ENCODE measurements at regions not wholly inside any gene's neighbourhood (a gene's known extent, or its start where the extent isn't known, plus 50 kb on each side); places are given as distances from the start of the nearest gene placed in this dataset.

GRCh38 chr6:85353012-85353411 is 96.9 kb upstream of the NT5E start:
- Histone ChIP-seq H3K14ac (ENCODE audit: low read length in 2 of 2) (no peak overlapping the region), H3K27me3 (ENCODE audit: control insufficient read depth in 1 of 2, insufficient read depth in 1 of 2, low read length in 2 of 2) (no peaks in the 10 kb centered on the region), H3K4me3 (ENCODE audit: insufficient read depth in 1 of 2, low read depth in 1 of 2, low read length in 2 of 2) (no peak overlapping the region), H2BK12ac (ENCODE audit: low read length in 2 of 2) (no peak overlapping the region), H3K79me1 (replicated peaks; ENCODE audit: low read length, poor library complexity, severe bottlenecking) (peaks cover 2% of the 10 kb centered on the region), H3K36me3 (ENCODE audit: control insufficient read depth in 1 of 2, insufficient read depth in 2 of 2, low read depth in 1 of 2, low read length in 2 of 2) (no peaks in the 10 kb centered on the region), H3K18ac (ENCODE audit: low read depth in 1 of 2, low read length in 2 of 2) (no peak overlapping the region), H4K8ac (ENCODE audit: low read length) (no peak overlapping the region), H3K27ac (ENCODE audit: low read length, poor library complexity, severe bottlenecking) (no peak overlapping the region), H2BK5ac (ENCODE audit: low read depth, low read length, poor library complexity, severe bottlenecking) (no peak overlapping the region), H3K23ac (ENCODE audit: low read length in 2 of 2) (no peak overlapping the region), H2AFZ (ENCODE audit: low read depth, low read length) (no peak overlapping the region), H2BK120ac (ENCODE audit: low read depth, low read length) (no peak overlapping the region), H3K9ac (ENCODE audit: low read length) (no peak overlapping the region), H3K4me2 (ENCODE audit: low read length, poor library complexity, severe bottlenecking) (no peak overlapping the region), H2BK15ac (ENCODE audit: low read depth, poor library complexity, severe bottlenecking) (no peak overlapping the region), H4K91ac (ENCODE audit: low read length) (no peak overlapping the region), H3K4ac (ENCODE audit: low read depth in 1 of 2, low read length in 2 of 2) (no peak overlapping the region), H3K4me1 (ENCODE audit: control insufficient read depth, insufficient read depth, low read depth, low read length) (peaks cover 4% of the 10 kb centered on the region), H3K9me3 (ENCODE audit: control insufficient read depth, low read length) (no peaks in the 10 kb centered on the region), H2AK5ac (ENCODE audit: low read length, severe bottlenecking) (no peak overlapping the region)
- WGBS, result 100% methylated on average over 1 of the region's 3 CpGs
- DNase-seq, result no peak

- H2BK12ac ChIP-seq (ENCODE audit: low read length in 2 of 2), result no peak overlapping the region
- no peak for DNase-seq
- no peak overlapping the region for H2BK120ac ChIP-seq (ENCODE audit: low read depth, low read length)
These were observed 101.2 kb upstream of the NT5E start for GRCh38 chr6:85348643-85349042.

GRCh38 chr6:85347812-85348211 is 102.1 kb upstream of the NT5E start:
- Histone ChIP-seq H2BK120ac (ENCODE audit: low read depth, low read length) (no peak overlapping the region), H3K27me3 (ENCODE audit: control insufficient read depth in 1 of 2, insufficient read depth in 1 of 2, low read length in 2 of 2) (no peaks in the 10 kb centered on the region), H3K9me3 (ENCODE audit: control insufficient read depth, low read length) (no peaks in the 10 kb centered on the region), H3K23ac (ENCODE audit: low read length in 2 of 2) (no peak overlapping the region), H2BK12ac (ENCODE audit: low read length in 2 of 2) (no peak overlapping the region), H2AFZ (ENCODE audit: low read depth, low read length) (no peak overlapping the region), H3K27ac (ENCODE audit: low read length, poor library complexity, severe bottlenecking) (no peak overlapping the region), H3K18ac (ENCODE audit: low read depth in 1 of 2, low read length in 2 of 2) (no peak overlapping the region), H3K9ac (ENCODE audit: low read length) (peak overlapping the region; percentile 18), H3K4ac (ENCODE audit: low read depth in 1 of 2, low read length in 2 of 2) (no peak overlapping the region), H3K4me2 (ENCODE audit: low read length, poor library complexity, severe bottlenecking) (no peak overlapping the region), H3K79me1 (replicated peaks; ENCODE audit: low read length, poor library complexity, severe bottlenecking) (no peaks in the 10 kb centered on the region), H3K4me3 (ENCODE audit: insufficient read depth in 1 of 2, low read depth in 1 of 2, low read length in 2 of 2) (no peak overlapping the region), H2AK5ac (ENCODE audit: low read length, severe bottlenecking) (no peak overlapping the region), H2BK5ac (ENCODE audit: low read depth, low read length, poor library complexity, severe bottlenecking) (no peak overlapping the region), H2BK15ac (ENCODE audit: low read depth, poor library complexity, severe bottlenecking) (no peak overlapping the region), H3K36me3 (ENCODE audit: control insufficient read depth in 1 of 2, insufficient read depth in 2 of 2, low read depth in 1 of 2, low read length in 2 of 2) (no peaks in the 10 kb centered on the region), H4K91ac (ENCODE audit: low read length) (no peak overlapping the region), H3K4me1 (ENCODE audit: control insufficient read depth, insufficient read depth, low read depth, low read length) (peaks cover 2% of the 10 kb centered on the region), H3K14ac (ENCODE audit: low read length in 2 of 2) (no peak overlapping the region), H4K8ac (ENCODE audit: low read length) (no peak overlapping the region)
- DNase-seq, result no peak
- 100% methylated on average over 1 of the region's 1 CpG for WGBS

More at GRCh38 chr6:85348643-85349042, 101.2 kb upstream of the NT5E start:
- Histone ChIP-seq H3K4me3 (ENCODE audit: insufficient read depth in 1 of 2, low read depth in 1 of 2, low read length in 2 of 2) (no peak overlapping the region), H4K91ac (ENCODE audit: low read length) (no peak overlapping the region), H3K79me1 (replicated peaks; ENCODE audit: low read length, poor library complexity, severe bottlenecking) (no peaks in the 10 kb centered on the region), H3K23ac (ENCODE audit: low read length in 2 of 2) (no peak overlapping the region), H3K4me1 (ENCODE audit: control insufficient read depth, insufficient read depth, low read depth, low read length) (peaks cover 2% of the 10 kb centered on the region), H3K27ac (ENCODE audit: low read length, poor library complexity, severe bottlenecking) (no peak overlapping the region), H3K14ac (ENCODE audit: low read length in 2 of 2) (no peak overlapping the region), H2BK5ac (ENCODE audit: low read depth, low read length, poor library complexity, severe bottlenecking) (no peak overlapping the region), H3K9ac (ENCODE audit: low read length) (no peak overlapping the region), H2AK5ac (ENCODE audit: low read length, severe bottlenecking) (no peak overlapping the region), H4K8ac (ENCODE audit: low read length) (no peak overlapping the region), H2AFZ (ENCODE audit: low read depth, low read length) (no peak overlapping the region), H3K27me3 (ENCODE audit: control insufficient read depth in 1 of 2, insufficient read depth in 1 of 2, low read length in 2 of 2) (no peaks in the 10 kb centered on the region), H3K36me3 (ENCODE audit: control insufficient read depth in 1 of 2, insufficient read depth in 2 of 2, low read depth in 1 of 2, low read length in 2 of 2) (no peaks in the 10 kb centered on the region), H2BK15ac (ENCODE audit: low read depth, poor library complexity, severe bottlenecking) (no peak overlapping the region), H3K18ac (ENCODE audit: low read depth in 1 of 2, low read length in 2 of 2) (no peak overlapping the region), H3K9me3 (ENCODE audit: control insufficient read depth, low read length) (no peaks in the 10 kb centered on the region), H3K4ac (ENCODE audit: low read depth in 1 of 2, low read length in 2 of 2) (no peak overlapping the region), H3K4me2 (ENCODE audit: low read length, poor library complexity, severe bottlenecking) (no peak overlapping the region)
- 81% methylated on average over 3 of the region's 5 CpGs for WGBS

GRCh38 chr6:85346196-85346595 is 103.7 kb upstream of the NT5E start:
- Histone ChIP-seq H3K4ac (ENCODE audit: low read depth in 1 of 2, low read length in 2 of 2) (no peak overlapping the region), H2BK5ac (ENCODE audit: low read depth, low read length, poor library complexity, severe bottlenecking) (no peak overlapping the region), H2BK120ac (ENCODE audit: low read depth, low read length) (no peak overlapping the region), H3K36me3 (ENCODE audit: control insufficient read depth in 1 of 2, insufficient read depth in 2 of 2, low read depth in 1 of 2, low read length in 2 of 2) (no peaks in the 10 kb centered on the region), H4K91ac (ENCODE audit: low read length) (no peak overlapping the region), H3K9ac (ENCODE audit: low read length) (no peak overlapping the region), H4K8ac (ENCODE audit: low read length) (no peak overlapping the region), H3K14ac (ENCODE audit: low read length in 2 of 2) (no peak overlapping the region), H3K4me2 (ENCODE audit: low read length, poor library complexity, severe bottlenecking) (no peak overlapping the region), H2AFZ (ENCODE audit: low read depth, low read length) (no peak overlapping the region), H2BK15ac (ENCODE audit: low read depth, poor library complexity, severe bottlenecking) (no peak overlapping the region), H3K4me3 (ENCODE audit: insufficient read depth in 1 of 2, low read depth in 1 of 2, low read length in 2 of 2) (no peak overlapping the region), H2BK12ac (ENCODE audit: low read length in 2 of 2) (no peak overlapping the region), H3K27ac (ENCODE audit: low read length, poor library complexity, severe bottlenecking) (no peak overlapping the region), H3K4me1 (ENCODE audit: control insufficient read depth, insufficient read depth, low read depth, low read length) (peaks cover 2% of the 10 kb centered on the region), H3K27me3 (ENCODE audit: control insufficient read depth in 1 of 2, insufficient read depth in 1 of 2, low read length in 2 of 2) (no peaks in the 10 kb centered on the region), H3K9me3 (ENCODE audit: control insufficient read depth, low read length) (no peaks in the 10 kb centered on the region), H3K79me1 (replicated peaks; ENCODE audit: low read length, poor library complexity, severe bottlenecking) (no peaks in the 10 kb centered on the region), H3K18ac (ENCODE audit: low read depth in 1 of 2, low read length in 2 of 2) (no peak overlapping the region), H3K23ac (ENCODE audit: low read length in 2 of 2) (no peak overlapping the region), H2AK5ac (ENCODE audit: low read length, severe bottlenecking) (no peak overlapping the region)
- DNase-seq, result no peak
- 100% methylated on average over 1 of the region's 1 CpG for WGBS

Measured in mesenchymal stem cell (in vitro differentiated cells and primary cell).